Lower leg skin (tissue), 3 donors: ENCODE measurements at regions not wholly inside any gene's neighbourhood (a gene's known extent, or its start where the extent isn't known, plus 50 kb on each side); places are given as distances from the start of the nearest gene placed in this dataset.

Source experiments
- POLR2A ChIP-seq, 2 donors: fragments of 450-650 bp; IDR thresholded peaks; one replicate each; pipeline ENCODE4 v1.6.1; 2016 to 2017; ENCODE audit warnings: antibody characterized with exemption in 2 of 2, mild to moderate bottlenecking in 1 of 2, moderate library complexity in 1 of 2
- TF ChIP-seq, protein P1 (sequence below), 3 donors: fragments of 450-650 bp; IDR thresholded peaks; one replicate each; pipeline ENCODE4 v1.5.1; 2016; ENCODE audit warnings: antibody characterized with exemption in 3 of 3, mild to moderate bottlenecking in 3 of 3, moderate library complexity in 2 of 3

- no peak for TF ChIP-seq POLR2A (IDR thresholded peaks at IDR 0.05)
- TF ChIP-seq, protein P1, sequence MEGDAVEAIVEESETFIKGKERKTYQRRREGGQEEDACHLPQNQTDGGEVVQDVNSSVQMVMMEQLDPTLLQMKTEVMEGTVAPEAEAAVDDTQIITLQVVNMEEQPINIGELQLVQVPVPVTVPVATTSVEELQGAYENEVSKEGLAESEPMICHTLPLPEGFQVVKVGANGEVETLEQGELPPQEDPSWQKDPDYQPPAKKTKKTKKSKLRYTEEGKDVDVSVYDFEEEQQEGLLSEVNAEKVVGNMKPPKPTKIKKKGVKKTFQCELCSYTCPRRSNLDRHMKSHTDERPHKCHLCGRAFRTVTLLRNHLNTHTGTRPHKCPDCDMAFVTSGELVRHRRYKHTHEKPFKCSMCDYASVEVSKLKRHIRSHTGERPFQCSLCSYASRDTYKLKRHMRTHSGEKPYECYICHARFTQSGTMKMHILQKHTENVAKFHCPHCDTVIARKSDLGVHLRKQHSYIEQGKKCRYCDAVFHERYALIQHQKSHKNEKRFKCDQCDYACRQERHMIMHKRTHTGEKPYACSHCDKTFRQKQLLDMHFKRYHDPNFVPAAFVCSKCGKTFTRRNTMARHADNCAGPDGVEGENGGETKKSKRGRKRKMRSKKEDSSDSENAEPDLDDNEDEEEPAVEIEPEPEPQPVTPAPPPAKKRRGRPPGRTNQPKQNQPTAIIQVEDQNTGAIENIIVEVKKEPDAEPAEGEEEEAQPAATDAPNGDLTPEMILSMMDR (IDR thresholded peaks at IDR 0.05) = no peak
These were observed 757.3 kb upstream of the CRIM1 start for GRCh38 chr2:35598310-35598709.
